Liver (tissue), 3 donors: ENCODE measurements at regions not wholly inside any gene's neighbourhood (a gene's known extent, or its start where the extent isn't known, plus 50 kb on each side); places are given as distances from the start of the nearest gene placed in this dataset.

ENCODE experiments used
- ATF3 ChIP-seq: IDR thresholded peaks from 2 replicates; pipeline ENCODE4 v1.6.1; 2016; ENCODE audit warnings: antibody characterized with exemption
- CTCF ChIP-seq: fragments of 150-350 bp; IDR thresholded peaks from 2 replicates; pipeline ENCODE4 v1.5.1; 2017; ENCODE audit warnings: improper control_type of control experiment, low read depth, low read length; ENCODE audit not compliant: missing input control
- EGR1 ChIP-seq, 2 donors: IDR thresholded peaks; 2 replicates each; pipeline ENCODE4 v1.6.1; 2016 to 2018; ENCODE audit warnings: antibody characterized with exemption in 2 of 2, low read depth in 2 of 2
- GABPA ChIP-seq, 2 donors: IDR thresholded peaks in 1 of 2; conservative IDR thresholded peaks in 1 of 2; 2 replicates each; pipeline ENCODE4 v1.6.1; 2016; ENCODE audit warnings: antibody characterized with exemption in 2 of 2, mild to moderate bottlenecking in 1 of 2, moderate library complexity in 1 of 2
- HNF4G ChIP-seq: IDR thresholded peaks from 2 replicates; pipeline ENCODE4 v1.6.1; 2016; ENCODE audit warnings: antibody characterized with exemption
- JUND ChIP-seq, 2 donors: IDR thresholded peaks; 2 replicates each; pipeline ENCODE4 v1.6.1; 2016; ENCODE audit warnings: antibody characterized with exemption in 2 of 2
- MAX ChIP-seq: IDR thresholded peaks from 2 replicates; pipeline ENCODE4 v1.6.1; 2016; ENCODE audit warnings: antibody characterized with exemption
- NR2F2 ChIP-seq: IDR thresholded peaks from 2 replicates; pipeline ENCODE4 v1.6.1; 2016; ENCODE audit warnings: antibody characterized with exemption
- RAD21 ChIP-seq, 2 donors: IDR thresholded peaks; 2 replicates each; pipeline ENCODE4 v1.6.1; 2016; ENCODE audit warnings: antibody characterized with exemption in 2 of 2, mild to moderate bottlenecking in 2 of 2
- REST ChIP-seq: IDR thresholded peaks from 2 replicates; pipeline ENCODE4 v1.6.1; 2016; ENCODE audit warnings: antibody characterized with exemption, mild to moderate bottlenecking
- YY1 ChIP-seq: IDR thresholded peaks from 2 replicates; pipeline ENCODE4 v1.6.1; 2016; ENCODE audit warnings: antibody characterized with exemption, mild to moderate bottlenecking
- donor health status: healthy.
- donor health status: healthy.

- TF ChIP-seq CTCF (no peak), REST (no peak), YY1 (no peak), MAX (no peak), HNF4G (no peak), JUND (IDR thresholded peaks at IDR 0.05) (no peak), RAD21 (IDR thresholded peaks at IDR 0.05) (no peak), NR2F2 (no peak), EGR1 (IDR thresholded peaks at IDR 0.05; ENCODE audit: low read depth in 2 of 2) (no peak), ATF3 (no peak), GABPA (IDR thresholded peaks at IDR 0.05 in 1 of 2, conservative IDR thresholded peaks at IDR 0.05 in 1 of 2) (no peak)
These were observed 295.1 kb downstream of the ZNF674 start for GRCh38 chrX:46250151-46250550.
